CD4-positive, alpha-beta T cell treated with Interleukin-10 for 1 hour (primary cell): ENCODE measurements at regions not wholly inside any gene's neighbourhood (a gene's known extent, or its start where the extent isn't known, plus 50 kb on each side); places are given as distances from the start of the nearest gene placed in this dataset.

Experiments
- DNase-seq: peaks from one replicate; pipeline ENCODE4 v3.0.0-alpha.2; 2020

DNA sequence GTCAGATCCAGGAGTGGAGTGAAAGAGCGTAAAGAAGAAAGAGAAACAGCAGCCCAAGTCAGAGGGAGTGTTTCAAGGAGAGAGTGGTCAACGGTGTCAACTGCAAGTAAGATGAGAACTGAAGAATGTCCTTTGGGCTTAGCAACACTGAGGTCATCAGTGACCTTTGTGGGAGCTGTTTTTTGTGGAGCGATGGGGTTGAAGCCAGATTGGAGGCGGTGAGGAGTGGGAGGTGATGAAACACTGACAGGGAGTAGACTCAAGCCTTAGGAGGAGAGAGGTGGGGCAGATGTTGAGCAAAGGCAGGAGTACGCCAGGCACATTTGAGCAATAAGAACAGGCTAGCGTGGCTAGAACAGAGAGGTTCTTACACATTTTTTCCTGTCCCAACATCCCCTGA lies 103.7 kb upstream of the GNAO1 start:
- no peak for DNase-seq

DNA sequence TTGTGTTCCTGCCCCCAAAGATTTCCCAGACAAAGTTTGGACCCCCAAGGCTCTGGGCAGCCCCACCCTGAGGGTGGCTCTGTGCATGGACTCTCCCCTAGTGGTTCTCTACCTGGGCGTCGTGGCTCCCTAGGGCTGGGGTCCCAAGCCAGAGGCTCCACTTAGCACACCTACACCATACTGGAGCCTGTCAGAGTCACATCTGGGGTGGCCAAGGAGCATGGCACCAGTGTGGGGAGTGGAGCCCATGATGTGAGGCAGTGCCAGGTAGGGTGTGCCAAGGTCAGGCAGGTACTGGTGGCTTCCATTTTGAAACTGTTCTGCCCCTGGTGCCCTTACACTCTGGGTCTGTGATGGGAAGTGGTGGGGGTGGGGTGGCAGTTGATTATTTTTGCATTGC lies 109.9 kb upstream of the GNAO1 start:
- DNase-seq = no peak

DNA sequence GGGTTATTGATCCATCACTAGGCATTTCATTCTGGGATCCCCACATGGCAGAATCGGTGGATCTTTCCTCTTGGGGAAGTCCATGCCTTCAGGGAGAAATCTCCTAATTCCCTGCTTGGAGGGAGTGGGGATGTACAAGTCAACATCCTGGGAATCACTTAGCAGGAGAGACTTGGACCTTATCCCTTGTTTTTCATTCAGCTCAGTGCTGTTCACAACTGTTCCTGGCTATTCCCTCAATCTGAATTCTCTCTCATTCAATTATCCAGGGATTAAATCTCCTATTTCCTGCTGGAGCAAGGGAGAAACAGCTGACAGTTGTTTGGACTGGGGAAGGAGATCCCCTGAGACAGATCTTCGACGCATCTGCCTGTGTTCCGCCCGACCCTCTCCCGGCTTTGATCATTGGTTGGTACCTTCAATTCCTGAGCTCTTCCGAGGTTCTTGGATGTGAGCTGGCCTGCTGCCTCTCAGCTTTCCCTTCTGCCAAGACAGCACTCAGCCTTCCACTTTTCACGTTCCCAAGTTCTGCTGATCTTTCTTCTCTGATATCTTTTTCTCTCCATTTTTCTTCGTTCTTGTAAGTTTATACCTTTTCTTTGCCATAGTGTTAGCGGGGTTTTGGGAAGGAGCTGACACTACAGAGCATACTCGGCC lies 115.4 kb upstream of the GNAO1 start:
- no peak for DNase-seq

DNA sequence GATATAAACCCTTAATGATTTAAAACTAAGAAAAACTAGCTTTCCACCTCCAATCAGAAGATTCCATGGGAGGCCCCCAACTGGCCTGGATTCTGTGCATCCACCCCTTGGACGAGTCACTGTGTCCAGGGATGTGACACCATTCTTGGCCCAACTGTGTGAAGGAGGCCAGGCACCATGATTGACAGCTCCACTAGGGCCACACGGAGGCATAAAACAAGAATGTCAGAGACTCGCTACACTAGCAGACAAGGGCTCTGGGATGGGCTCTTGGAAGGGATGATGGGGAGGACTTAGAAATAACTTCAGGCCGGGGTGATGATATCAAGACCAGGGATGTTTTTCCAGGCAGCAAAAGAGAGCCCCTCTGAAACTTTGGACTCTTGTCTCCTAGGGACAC lies 117.8 kb upstream of the GNAO1 start:
- DNase-seq = no peak

DNA sequence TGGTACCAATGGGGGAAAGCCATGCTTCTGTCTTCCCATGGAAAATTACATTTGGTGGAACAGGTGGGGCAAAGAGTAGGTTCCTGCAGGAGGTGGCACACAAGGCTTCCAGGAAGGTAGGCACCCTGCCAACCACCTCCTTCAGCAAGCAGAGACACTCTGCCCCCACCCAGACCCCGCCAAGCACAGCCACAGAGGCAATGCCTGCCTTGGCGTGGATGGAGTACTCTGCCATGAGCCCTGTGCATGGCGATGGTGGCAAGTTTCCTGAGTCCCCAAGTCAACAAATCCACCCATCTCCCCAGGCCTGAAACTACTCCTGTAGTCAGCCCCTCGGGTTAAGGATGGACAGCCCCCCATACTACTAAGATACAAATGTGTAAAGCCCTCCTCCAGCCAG lies 119.2 kb upstream of the GNAO1 start:
- no peak for DNase-seq

DNA sequence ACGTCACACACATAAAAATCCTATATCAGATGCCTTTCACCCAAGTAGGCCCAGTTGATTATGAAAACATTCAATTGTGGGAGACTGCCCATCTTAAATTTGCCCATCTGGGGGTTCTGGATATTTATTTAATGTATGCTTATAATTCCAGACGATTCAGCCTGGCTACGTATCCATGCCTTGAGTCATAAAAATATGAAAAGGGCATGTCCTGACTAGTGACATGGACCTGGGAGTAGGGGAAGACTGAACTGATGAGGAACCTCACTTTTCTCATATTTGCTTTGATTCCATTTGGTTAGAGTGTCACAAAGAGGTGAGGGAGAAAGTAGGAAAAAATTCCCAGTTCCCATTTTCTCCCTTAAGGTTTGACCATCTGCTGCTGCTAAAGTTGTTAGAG lies 122.5 kb upstream of the GNAO1 start:
- DNase-seq = no peak

DNA sequence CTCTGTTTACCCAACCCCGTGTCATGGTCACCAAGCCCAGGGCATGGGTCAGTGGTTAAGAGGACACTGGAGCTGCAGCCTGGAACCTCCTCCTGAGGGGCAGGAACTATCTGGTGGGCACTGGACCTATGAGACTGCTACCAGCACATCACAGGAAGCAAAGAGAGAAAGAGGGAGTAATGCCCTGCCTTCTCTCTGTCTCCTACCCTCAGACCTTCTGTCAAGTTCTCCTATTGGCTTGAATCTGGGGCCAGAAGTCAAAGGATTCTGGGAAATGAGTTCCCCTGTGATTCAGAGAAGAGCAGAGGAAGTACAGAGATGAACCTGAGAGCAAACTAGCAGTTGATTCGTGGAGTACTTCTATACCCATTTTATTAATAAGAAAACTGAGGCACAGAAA lies 123.0 kb upstream of the GNAO1 start:
- no peak for DNase-seq

DNA sequence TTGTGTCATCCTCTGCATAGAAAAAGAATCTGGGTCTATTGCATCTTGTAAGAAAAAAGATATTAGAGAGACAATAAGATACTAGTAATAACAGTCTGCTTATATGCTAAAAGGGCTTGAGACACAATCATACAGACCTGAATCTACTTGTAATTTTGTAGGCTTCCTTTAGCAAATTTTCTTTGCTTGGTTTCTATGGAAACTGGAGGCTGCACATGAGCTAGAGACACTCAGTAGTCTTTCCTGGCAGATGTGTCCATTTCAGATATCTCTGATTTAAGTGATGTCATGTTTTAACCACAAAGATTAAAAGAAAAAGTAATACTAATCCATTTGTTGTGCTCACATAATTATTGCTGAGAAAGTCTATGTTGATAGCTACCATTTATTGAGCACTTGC lies 123.9 kb upstream of the GNAO1 start:
- DNase-seq = no peak

DNA sequence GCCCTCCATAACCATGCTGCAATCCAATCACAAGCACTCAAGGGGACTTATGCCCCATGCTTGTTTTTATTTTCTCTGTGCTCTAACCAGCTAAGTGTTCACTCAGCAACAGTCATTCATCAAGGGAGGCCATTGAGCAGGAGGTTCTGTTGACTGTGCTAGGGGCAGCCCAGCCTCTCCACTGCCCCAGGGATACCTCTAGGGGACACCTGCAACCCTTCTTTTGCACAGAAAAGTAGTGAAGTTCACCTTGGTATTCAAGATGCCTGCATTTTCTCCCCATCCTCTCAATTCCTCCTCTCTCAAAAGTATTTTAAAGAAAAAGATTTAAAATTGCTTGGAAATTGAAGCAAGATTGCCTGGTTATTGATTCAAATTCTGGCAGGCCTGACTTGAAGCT lies 124.7 kb upstream of the GNAO1 start:
- DNase-seq = no peak

DNA sequence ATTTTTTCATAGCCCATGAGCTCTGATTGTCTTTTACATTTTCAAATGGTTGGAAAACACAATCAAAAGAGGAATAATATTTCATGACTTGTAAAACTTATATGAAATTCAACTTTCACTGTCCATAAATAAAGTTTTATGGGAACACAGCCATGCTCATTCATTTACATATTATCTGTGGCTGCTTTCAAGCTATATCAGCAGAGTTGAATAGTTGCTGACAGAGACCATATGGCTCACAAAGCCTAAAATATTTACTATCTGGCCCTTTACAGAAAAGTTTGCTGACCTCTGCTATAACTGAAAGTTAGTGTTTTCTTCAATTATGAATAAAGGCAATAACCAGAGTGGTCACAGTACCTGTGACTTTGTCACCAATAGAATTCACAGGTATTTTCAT lies 128.2 kb upstream of the GNAO1 start:
- DNase-seq = no peak

DNA sequence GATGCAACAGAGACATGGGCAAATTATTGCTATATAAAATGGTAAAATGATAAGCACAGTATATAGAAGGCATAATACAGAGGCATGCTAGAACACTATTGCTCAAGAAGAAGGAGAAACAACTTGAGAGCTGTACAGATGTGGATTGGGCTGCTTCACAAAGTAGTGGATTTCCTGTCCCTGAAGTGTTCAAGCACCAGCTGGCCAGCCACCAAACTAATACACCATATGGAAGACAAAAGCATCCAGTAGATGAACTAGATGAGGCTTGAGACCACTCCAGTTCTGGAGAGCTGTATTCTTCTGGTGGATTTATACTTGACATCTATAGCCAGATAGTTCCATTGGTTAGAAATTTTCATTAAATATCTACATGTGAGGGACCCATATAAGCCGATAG lies 134.1 kb upstream of the GNAO1 start:
- no peak for DNase-seq

DNA sequence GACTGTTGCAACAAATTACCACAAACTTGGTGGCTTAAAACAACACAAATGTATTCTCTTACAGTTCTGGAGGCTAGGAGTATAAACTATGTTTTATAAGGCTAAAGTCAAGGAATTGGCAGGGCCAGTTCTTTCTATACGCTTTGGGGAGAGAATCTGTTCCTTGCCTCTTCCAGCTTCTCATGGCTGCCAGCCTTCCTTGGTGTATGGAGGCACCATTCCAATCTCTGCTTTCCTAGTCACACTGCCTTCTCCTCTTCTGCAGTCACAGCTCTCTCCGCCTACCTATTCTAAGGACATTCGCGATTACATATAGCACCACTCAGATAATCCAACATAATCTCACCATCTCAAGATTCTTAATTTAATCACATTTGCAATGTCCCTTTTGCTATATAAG lies 140.4 kb upstream of the GNAO1 start:
- no peak for DNase-seq

DNA sequence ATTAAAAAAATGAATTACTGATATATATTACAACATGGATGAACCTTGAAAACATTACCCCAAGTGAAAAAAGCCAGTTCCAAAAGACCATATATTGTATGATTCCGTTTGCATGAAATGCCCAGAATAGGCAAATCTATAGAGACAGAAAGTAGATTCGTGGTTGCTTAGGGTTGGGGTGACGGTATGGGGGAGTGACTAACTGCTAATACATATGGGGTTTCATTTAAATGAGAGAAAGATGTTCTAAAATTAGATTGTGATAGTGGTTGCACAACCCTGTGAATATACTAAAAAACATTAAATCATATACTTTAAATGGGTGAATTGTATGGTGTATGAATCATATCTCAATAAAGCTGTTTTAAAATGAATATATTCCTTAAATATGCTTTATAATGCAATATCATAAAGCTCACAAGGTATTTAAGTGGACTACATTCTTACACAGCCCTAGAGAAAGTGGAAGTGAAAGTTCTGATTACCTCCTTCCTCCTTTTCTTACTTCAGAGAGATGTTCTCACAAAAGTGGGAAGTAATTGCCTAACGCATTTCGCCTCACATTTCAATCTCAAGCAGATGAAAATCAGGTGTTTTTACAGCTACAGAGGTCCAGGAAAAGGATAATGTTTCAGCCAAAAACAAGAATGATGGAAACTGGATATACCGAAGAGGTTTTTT lies 142.7 kb upstream of the GNAO1 start:
- DNase-seq = no peak

DNA sequence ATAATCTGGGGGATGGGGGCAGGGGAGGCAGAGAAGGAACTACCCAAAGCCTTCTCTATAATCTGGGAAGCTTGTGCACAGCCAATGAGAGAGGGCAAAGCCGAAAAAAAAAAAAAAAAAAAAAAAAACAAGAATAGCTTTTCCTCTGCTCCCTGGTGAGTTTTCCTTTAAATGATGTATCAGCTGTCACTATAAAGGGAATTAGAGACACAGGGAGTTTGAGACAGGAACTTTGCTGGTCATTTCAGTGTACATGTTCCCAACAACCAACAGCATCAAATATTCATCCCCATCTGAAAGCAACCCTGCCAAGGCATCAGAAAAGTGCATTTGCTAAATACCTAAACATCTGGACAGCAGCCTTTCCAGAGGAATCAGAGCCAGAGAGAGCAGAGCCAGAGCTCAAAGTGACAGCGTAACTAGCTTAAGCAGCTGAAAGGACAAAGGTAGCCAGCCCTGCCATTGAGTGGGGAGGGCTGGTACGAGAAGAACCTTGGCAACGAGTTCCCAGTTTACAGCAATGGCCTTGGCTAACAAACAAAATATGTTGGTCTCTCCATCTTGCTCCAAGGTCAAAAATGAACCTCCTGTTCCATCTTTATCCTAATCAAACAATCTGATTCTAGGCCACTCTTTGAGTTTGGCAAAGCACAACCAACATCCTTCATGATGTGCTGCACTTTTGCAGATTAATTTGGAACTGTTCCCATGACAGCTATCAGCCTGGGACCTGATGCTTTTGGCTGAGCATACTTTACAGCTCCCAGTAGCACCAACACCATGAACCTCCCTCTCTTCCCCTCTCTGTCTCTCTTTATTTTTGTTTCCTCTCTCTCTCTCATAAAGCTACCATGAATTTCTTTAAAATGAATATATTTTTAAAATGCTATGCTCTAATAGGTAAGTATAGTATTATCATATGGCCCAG lies 143.7 kb upstream of the GNAO1 start:
- DNase-seq = no peak

DNA sequence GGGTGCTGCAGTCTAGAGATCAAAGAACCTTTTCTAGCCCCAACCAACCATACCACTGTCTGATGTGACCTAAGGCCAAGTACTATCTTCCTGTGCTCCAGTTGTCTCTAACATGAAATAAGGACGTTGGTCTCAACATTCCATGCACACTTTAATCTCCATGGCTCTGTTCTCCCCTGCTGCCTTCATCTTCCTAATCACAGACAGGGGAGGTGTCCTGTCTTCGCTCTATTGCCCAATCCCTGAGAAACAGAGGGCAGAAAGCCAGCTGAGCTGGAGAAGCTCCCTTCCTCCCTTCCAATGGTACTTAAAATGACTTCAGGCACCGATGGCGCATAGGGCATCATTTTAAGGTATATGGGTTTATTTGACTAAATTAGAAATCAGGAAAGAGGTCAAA lies 148.9 kb upstream of the GNAO1 start:
- DNase-seq = no peak

DNA sequence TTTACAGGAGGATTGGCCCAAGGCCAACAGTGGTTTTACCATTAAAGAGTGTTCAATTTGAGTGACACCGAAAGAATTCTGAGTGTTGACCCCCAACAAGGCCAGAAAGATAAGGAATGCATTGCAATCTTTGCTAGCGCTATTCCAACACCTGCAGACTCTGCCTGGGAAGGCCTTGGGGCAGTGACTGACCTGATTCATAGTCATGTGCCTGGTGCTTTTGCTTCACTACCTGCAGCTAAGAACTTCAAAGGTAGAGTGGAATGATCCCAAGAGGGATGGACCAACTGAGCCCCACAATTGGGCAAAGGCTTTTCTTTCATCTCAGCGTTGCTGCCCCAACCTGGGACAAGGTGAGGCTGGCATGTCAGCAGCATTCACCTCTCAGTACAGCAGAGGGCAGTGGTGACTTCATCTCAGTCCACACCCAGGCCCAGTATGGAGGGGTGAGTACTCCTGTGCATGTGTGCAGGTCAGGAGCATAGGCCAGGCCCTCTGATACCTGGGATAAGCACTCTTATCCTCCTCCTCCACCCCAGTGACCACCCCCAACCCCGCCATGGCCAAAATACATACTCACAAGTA lies 149.6 kb upstream of the GNAO1 start:
- peak; percentile 49 for DNase-seq

DNA sequence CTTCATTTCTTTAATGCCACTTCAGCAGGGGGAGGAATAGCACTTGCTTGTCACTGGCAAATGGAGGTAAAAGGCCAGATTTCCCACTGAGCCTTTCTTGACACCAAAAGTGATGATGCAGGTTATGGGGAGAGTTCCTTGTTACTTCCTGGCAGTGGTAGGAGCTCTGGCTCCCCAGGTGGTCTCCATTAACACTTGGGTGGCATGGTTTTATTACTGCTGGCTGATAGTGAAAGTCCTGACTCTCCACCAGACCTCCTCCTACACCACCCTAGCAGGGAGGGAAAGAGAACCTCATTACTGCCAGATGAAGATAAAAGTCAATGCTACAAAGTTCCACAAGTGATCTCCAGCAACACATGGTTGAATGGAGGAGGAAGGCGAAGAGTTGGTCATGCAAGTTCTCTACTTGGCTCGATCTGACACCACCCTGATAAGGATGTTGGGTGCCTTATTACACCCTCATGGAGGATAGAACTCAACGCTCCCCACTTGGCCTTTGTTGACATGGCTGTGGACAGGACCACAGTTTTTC lies 152.7 kb upstream of the GNAO1 start:
- DNase-seq = no peak

DNA sequence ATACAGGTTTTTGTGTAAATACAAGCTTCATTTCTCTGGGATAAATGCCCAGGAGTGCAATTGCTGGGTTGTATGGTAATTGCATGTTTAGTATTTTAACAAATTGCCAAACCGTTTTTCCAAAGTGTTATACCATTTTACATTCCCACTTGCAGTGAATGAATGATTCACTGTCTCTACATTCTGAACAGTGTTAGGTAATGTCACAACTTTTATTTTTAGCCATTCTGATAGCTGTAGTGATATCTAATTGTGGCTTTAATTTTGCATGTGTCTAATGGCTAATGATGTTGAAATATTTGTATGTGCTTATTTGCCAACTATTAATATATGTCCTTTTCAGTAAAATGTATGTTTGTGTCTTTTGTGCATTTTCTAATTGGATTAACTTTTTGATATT lies 156.9 kb upstream of the CES5A start:
- no peak for DNase-seq

DNA sequence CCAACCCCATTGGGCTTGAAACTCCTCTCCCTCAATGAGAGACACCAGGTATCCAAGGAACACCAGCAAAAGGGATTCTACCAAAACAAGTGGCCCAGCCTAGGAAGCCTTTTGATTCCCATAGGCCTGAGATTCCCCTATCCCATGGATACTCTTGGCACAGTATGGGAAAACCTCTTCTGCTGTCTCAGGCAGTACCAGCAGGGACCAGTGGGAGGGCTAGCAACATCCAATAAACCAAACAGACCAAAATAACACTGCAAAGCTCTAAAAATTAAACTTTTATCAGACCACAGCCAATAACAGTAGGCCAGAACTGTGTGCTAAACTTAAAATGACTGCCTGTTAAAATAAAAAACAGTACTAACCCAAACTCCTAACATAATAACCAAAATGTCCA lies 153.9 kb upstream of the CES5A start:
- no peak for DNase-seq

DNA sequence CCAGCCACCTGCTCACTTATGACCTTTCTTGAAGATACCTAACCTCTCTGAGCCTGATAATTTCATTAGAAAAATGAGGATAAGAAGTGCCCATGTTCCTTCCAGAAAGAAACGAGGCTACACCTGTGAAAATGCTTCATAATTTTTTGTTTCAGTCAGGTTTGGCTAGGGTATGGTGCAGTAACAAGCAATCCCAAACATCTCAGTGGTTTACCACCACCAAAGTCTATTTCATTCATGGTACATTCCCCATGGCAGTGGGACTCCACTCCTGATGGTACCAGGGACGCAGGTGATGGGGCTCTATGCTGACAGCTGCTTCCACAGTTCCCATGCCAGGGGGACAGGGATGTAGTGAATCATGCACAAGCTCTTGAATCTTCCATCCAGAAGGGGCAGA lies 147.6 kb upstream of the CES5A start:
- no peak for DNase-seq

DNA sequence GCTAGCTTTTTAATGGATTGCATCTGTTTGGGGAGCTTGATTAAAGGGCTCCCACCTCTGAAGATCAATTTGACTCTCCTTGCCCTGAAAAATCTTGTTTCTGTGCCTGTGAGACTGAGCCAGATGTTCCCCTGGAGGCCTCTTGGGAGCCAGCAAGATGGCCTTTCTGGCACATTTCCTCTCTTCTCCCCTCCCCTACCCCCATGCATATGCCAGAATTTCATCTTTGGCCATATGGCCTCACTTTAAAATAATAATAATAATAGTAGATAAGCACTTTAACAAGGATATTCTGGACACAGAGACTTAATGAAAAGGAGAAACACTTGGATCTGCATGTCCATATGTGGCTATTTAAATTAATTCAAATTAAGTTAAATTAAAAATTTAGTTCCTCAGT lies 144.1 kb upstream of the CES5A start:
- no peak for DNase-seq

DNA sequence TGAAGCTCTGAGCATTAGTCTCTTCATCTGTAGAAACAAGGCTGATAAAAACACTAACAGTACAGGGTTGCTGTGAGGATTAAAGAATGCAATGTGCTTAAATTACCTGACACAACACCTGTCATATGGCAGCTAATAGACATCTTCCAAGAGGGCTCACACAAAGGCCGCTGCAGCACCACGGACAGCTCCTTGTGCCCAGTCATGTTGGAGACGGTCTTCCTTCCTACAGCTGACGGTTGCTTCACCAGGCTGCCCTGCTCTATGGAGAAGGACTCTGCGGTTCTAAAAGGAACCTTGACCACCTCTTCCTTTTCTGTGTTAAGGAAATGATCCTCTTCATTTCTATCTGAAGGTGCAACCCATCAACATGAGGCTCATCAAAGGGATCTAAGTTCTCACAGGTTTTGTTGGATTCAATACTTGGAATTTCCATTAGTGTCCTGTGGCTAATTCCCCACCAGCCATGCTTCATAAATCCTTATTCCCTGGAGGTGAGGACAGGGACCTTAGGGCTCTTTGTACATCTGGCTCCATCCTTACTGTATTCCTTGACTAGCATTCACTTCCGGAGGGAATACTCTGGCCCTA lies 138.9 kb upstream of the CES5A start:
- DNase-seq = peak; percentile 13

DNA sequence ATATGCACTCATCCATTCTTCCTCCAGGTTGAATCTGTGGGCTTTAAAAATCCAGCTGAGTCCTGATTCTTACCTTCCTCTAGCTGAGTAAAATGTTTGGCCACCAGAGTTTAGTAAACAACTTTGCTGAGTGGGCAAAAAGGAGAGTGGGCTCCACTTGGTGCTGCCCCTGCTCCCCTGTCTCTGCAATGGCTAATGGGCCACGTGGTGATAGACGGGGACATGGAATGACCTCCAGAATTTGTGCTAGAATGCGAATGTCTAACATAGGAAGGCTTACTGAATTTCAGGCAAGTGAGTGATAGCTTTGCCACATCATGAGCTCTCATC lies 137.3 kb upstream of the CES5A start:
- DNase-seq = no peak
